IMR-90 (cell line): ENCODE measurements at regions not wholly inside any gene's neighbourhood (a gene's known extent, or its start where the extent isn't known, plus 50 kb on each side); places are given as distances from the start of the nearest gene placed in this dataset.

Source experiments
- BHLHE40 ChIP-seq: fragments of 150-350 bp; IDR thresholded peaks from 2 replicates; pipeline ENCODE4 v1.6.1; 2016; ENCODE audit warnings: mild to moderate bottlenecking, low read depth, low read length
- CEBPB ChIP-seq: IDR thresholded peaks from 2 replicates; pipeline ENCODE4 v1.6.1; 2012; ENCODE audit warnings: low read depth, low read length, improper control_type of control experiment
- CHD1 ChIP-seq: IDR thresholded peaks from 2 replicates; pipeline ENCODE4 v1.6.1; 2012; ENCODE audit warnings: low read depth, low read length, improper control_type of control experiment
- FOS ChIP-seq: fragments of 150-350 bp; IDR thresholded peaks from 2 replicates; pipeline ENCODE4 v1.6.1; 2016; ENCODE audit warnings: low read depth, low read length
- MAZ ChIP-seq: IDR thresholded peaks from 2 replicates; pipeline ENCODE4 v1.6.1; 2012; ENCODE audit warnings: low read depth, mild to moderate bottlenecking, low read length, improper control_type of control experiment, moderate library complexity, borderline replicate concordance
- NFE2L2 ChIP-seq: fragments of 150-350 bp; IDR thresholded peaks from 2 replicates; pipeline ENCODE4 v1.6.1; 2016; ENCODE audit warnings: low read depth, mild to moderate bottlenecking, low read length
- POLR2A ChIP-seq: IDR thresholded peaks from 2 replicates; pipeline ENCODE4 v1.6.1; 2012; ENCODE audit warnings: mild to moderate bottlenecking, low read depth, low read length
- RAD21 ChIP-seq: IDR thresholded peaks from 2 replicates; pipeline ENCODE4 v1.6.1; 2012; ENCODE audit warnings: low read length, improper control_type of control experiment
- RFX5 ChIP-seq: IDR thresholded peaks from 2 replicates; pipeline ENCODE4 v1.8.0; 2012; ENCODE audit warnings: low read depth, mild to moderate bottlenecking, low read length, moderate library complexity
- SMC3 ChIP-seq: fragments of 150-350 bp; IDR thresholded peaks from 2 replicates; pipeline ENCODE4 v1.6.1; 2016; ENCODE audit warnings: low read depth, mild to moderate bottlenecking, antibody characterized with exemption, low read length, moderate library complexity
- TF ChIP-seq, protein P1 (sequence below): conservative IDR thresholded peaks from 2 replicates; pipeline ENCODE4 v1.5.1; 2012; ENCODE audit warnings: mild to moderate bottlenecking, low read depth, low read length, improper control_type of control experiment
- TF ChIP-seq, protein P2 (sequence below): fragments of 150-350 bp; IDR thresholded peaks from 2 replicates; pipeline ENCODE4 v1.6.1; 2017; ENCODE audit warnings: mild to moderate bottlenecking, antibody characterized with exemption, low read length, low read depth
- TF ChIP-seq, protein P3 (sequence below): fragments of 150-350 bp; IDR thresholded peaks from 2 replicates; pipeline ENCODE4 v1.6.1; 2016; ENCODE audit warnings: low read depth, mild to moderate bottlenecking, low read length, moderate library complexity, borderline replicate concordance

DNA sequence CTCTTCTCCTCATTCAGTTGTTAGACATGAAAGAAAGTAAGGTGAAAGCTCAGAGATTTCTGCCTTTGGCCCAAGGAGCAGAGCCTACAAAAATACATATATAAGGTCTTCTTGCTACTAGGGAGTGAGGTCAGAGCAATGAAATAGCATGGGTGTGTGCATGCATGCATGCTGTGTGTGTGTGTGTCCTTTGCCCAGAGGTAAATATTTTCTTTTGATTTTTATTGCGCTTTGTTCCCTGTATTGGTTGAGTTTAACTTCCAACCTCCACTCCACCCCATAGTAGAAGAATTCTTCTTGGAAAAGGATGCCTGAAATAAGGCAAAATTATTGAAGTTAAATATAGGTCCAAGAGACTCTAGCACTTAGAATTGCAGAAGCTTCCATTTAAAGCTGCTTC is 248.0 kb upstream of the PTGER4 start:
- TF ChIP-seq, protein P1, sequence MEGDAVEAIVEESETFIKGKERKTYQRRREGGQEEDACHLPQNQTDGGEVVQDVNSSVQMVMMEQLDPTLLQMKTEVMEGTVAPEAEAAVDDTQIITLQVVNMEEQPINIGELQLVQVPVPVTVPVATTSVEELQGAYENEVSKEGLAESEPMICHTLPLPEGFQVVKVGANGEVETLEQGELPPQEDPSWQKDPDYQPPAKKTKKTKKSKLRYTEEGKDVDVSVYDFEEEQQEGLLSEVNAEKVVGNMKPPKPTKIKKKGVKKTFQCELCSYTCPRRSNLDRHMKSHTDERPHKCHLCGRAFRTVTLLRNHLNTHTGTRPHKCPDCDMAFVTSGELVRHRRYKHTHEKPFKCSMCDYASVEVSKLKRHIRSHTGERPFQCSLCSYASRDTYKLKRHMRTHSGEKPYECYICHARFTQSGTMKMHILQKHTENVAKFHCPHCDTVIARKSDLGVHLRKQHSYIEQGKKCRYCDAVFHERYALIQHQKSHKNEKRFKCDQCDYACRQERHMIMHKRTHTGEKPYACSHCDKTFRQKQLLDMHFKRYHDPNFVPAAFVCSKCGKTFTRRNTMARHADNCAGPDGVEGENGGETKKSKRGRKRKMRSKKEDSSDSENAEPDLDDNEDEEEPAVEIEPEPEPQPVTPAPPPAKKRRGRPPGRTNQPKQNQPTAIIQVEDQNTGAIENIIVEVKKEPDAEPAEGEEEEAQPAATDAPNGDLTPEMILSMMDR, result no peak
- TF ChIP-seq MAZ, result no peak
- no peak for TF ChIP-seq POLR2A
- TF ChIP-seq SMC3, result no peak
- no peak for TF ChIP-seq NFE2L2
- TF ChIP-seq RAD21, result no peak
- no peak for TF ChIP-seq CHD1
- TF ChIP-seq, protein P2, sequence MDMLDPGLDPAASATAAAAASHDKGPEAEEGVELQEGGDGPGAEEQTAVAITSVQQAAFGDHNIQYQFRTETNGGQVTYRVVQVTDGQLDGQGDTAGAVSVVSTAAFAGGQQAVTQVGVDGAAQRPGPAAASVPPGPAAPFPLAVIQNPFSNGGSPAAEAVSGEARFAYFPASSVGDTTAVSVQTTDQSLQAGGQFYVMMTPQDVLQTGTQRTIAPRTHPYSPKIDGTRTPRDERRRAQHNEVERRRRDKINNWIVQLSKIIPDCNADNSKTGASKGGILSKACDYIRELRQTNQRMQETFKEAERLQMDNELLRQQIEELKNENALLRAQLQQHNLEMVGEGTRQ, result no peak
- TF ChIP-seq FOS, result no peak
- TF ChIP-seq, protein P3, sequence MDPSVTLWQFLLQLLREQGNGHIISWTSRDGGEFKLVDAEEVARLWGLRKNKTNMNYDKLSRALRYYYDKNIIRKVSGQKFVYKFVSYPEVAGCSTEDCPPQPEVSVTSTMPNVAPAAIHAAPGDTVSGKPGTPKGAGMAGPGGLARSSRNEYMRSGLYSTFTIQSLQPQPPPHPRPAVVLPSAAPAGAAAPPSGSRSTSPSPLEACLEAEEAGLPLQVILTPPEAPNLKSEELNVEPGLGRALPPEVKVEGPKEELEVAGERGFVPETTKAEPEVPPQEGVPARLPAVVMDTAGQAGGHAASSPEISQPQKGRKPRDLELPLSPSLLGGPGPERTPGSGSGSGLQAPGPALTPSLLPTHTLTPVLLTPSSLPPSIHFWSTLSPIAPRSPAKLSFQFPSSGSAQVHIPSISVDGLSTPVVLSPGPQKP, result no peak
- TF ChIP-seq RFX5, result no peak
- no peak for TF ChIP-seq BHLHE40
- TF ChIP-seq CEBPB, result no peak
